Smooth muscle cell (in vitro differentiated cells): ENCODE measurements at regions not wholly inside any gene's neighbourhood (a gene's known extent, or its start where the extent isn't known, plus 50 kb on each side); places are given as distances from the start of the nearest gene placed in this dataset.

Experiments
- DNase-seq: peaks from one replicate; lab custom pipeline; 2025; ENCODE audit not compliant: unreplicated experiment; lab: John Stamatoyannopoulos, UW
- H2AFZ ChIP-seq: fragments of 200-600 bp; sonication (generic); 2 replicates; pipeline ENCODE4 v1.6.0; 2016; ENCODE audit warnings: antibody characterized with exemption, low read depth, mild to moderate bottlenecking
- H3F3A ChIP-seq: fragments of 200-600 bp; sonication (generic); 2 replicates; pipeline ENCODE4 v1.6.0; 2017; ENCODE audit warnings: antibody characterized with exemption, low read depth
- H3K27ac ChIP-seq: fragments of 200-600 bp; sonication (generic); 2 replicates; pipeline ENCODE4 v1.5.1; 2016; ENCODE audit warnings: low read depth, mild to moderate bottlenecking
- H3K27me3 ChIP-seq: fragments of 200-600 bp; sonication (generic); 2 replicates; pipeline ENCODE4 v1.6.1; 2016; ENCODE audit warnings: low read depth, mild to moderate bottlenecking
- H3K36me3 ChIP-seq: fragments of 200-600 bp; sonication (generic); 2 replicates; pipeline ENCODE4 v1.5.1; 2016; ENCODE audit warnings: low read depth
- H3K4me1 ChIP-seq: fragments of 200-600 bp; sonication (generic); 2 replicates; pipeline ENCODE4 v1.5.1; 2016; ENCODE audit warnings: low read depth
- H3K4me2 ChIP-seq: fragments of 200-600 bp; sonication (generic); 2 replicates; pipeline ENCODE4 v1.6.0; 2016; ENCODE audit warnings: mild to moderate bottlenecking
- H3K4me3 ChIP-seq: fragments of 200-600 bp; sonication (generic); 2 replicates; pipeline ENCODE4 v1.5.1; 2016; ENCODE audit warnings: mild to moderate bottlenecking
- H3K79me2 ChIP-seq: fragments of 200-600 bp; sonication (generic); 2 replicates; pipeline ENCODE4 v1.6.0; 2016; ENCODE audit warnings: low read depth, mild to moderate bottlenecking
- H3K9ac ChIP-seq: fragments of 200-600 bp; sonication (generic); 2 replicates; pipeline ENCODE4 v1.6.0; 2016; ENCODE audit warnings: low read depth
- H3K9me3 ChIP-seq: fragments of 200-600 bp; sonication (generic); replicated peaks from 2 replicates; pipeline ENCODE4 v1.5.1; 2016; ENCODE audit warnings: low read depth
- H4K20me1 ChIP-seq: fragments of 200-600 bp; sonication (generic); 2 replicates; pipeline ENCODE4 v1.6.0; 2016; ENCODE audit warnings: low read depth
- WGBS: methylation state at CpG from one replicate; pipeline ENCODE4 v1.1.7; 2016; ENCODE audit warnings: low lambda C conversion rate; 5-methylcytosine and 5-hydroxymethylcytosine counted together
- TF ChIP-seq, protein P1 (sequence below): fragments of 200-600 bp; sonication (generic); IDR thresholded peaks from 2 replicates; pipeline ENCODE4 v1.5.1; 2017; ENCODE audit warnings: borderline replicate concordance, mild to moderate bottlenecking, antibody characterized with exemption; ENCODE audit not compliant: insufficient read depth, poor library complexity, severe bottlenecking

DNA sequence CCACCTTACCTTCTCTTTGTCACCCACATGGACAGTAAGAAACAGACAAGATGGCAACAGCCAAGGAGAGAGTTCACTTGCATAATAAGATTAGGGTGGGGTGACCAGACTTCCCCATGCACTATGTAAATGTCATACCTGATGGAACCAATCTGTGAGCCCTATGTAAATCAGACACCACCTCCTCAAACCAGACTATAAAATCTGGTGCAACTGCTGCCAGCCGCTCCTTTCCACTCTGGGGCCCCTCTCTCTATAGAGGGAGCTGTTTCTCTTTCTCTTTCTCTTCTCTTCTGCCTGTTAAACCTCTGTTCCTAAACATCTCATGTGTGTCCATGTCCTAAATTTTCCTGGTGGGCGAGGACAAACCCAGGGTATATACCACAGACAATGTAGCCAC, 405.5 kb upstream of the CNTN4 start:
- no peaks in the 10 kb centered on the region for H4K20me1 ChIP-seq
- no peak overlapping the region for H3K27ac ChIP-seq
- H3K4me1 ChIP-seq, result no peaks in the 10 kb centered on the region
- no peak overlapping the region for H3K4me2 ChIP-seq
- no peak overlapping the region for H2AFZ ChIP-seq
- 92% methylated on average over 2 of the region's 2 CpGs for WGBS
- H3K9ac ChIP-seq, result no peak overlapping the region
- H3K4me3 ChIP-seq, result no peak overlapping the region
- H3K79me2 ChIP-seq, result no peaks in the 10 kb centered on the region
- TF ChIP-seq, protein P1, sequence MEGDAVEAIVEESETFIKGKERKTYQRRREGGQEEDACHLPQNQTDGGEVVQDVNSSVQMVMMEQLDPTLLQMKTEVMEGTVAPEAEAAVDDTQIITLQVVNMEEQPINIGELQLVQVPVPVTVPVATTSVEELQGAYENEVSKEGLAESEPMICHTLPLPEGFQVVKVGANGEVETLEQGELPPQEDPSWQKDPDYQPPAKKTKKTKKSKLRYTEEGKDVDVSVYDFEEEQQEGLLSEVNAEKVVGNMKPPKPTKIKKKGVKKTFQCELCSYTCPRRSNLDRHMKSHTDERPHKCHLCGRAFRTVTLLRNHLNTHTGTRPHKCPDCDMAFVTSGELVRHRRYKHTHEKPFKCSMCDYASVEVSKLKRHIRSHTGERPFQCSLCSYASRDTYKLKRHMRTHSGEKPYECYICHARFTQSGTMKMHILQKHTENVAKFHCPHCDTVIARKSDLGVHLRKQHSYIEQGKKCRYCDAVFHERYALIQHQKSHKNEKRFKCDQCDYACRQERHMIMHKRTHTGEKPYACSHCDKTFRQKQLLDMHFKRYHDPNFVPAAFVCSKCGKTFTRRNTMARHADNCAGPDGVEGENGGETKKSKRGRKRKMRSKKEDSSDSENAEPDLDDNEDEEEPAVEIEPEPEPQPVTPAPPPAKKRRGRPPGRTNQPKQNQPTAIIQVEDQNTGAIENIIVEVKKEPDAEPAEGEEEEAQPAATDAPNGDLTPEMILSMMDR, result no peak
- no peaks in the 10 kb centered on the region for H3K36me3 ChIP-seq
- peaks cover 6% of the 10 kb centered on the region for H3F3A ChIP-seq
- peaks cover 5% of the 10 kb centered on the region for H3K9me3 ChIP-seq
- no peaks in the 10 kb centered on the region for H3K27me3 ChIP-seq
- DNase-seq, result no peak

DNA sequence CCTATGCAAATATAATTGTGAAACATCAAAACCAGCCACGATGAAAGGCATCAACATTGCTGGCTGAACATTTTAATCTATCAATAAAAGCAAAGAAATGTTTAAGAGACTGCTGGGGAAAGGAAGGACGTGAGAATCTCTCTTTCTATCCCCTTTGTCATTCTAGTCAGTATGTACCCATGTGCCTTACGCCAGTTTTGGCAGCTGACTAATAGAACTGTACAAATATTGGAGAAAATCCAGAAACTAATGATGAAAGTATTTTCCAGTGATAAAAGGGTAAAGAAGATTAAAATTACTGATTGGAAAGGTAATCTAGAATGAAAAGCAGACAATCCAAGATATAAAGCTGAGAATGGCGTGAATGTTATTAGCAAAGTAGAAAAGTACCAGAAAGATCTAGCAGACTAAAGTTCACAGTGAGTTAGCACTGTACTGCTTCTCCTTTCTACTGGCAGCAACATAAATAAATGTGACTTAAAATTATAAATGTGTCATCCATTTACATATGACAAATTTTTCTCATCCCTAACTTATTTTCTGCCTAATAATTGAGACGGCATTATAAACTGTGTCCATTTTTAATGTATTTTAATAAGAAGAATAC, 401.9 kb upstream of the CNTN4 start:
- no peak for DNase-seq
- TF ChIP-seq, protein P1, result no peak
- Histone ChIP-seq H3K9me3 (peaks cover 5% of the 10 kb centered on the region), H2AFZ (peak overlapping the region; percentile 23), H3F3A (peaks cover 6% of the 10 kb centered on the region), H3K27ac (peak overlapping the region; percentile 55), H3K79me2 (no peaks in the 10 kb centered on the region), H3K4me3 (no peak overlapping the region), H4K20me1 (no peaks in the 10 kb centered on the region), H3K9ac (no peak overlapping the region), H3K27me3 (no peaks in the 10 kb centered on the region), H3K4me1 (no peaks in the 10 kb centered on the region), H3K36me3 (no peaks in the 10 kb centered on the region), H3K4me2 (peak overlapping the region; percentile 72)
- 40% methylated on average over 5 of the region's 5 CpGs for WGBS

DNA sequence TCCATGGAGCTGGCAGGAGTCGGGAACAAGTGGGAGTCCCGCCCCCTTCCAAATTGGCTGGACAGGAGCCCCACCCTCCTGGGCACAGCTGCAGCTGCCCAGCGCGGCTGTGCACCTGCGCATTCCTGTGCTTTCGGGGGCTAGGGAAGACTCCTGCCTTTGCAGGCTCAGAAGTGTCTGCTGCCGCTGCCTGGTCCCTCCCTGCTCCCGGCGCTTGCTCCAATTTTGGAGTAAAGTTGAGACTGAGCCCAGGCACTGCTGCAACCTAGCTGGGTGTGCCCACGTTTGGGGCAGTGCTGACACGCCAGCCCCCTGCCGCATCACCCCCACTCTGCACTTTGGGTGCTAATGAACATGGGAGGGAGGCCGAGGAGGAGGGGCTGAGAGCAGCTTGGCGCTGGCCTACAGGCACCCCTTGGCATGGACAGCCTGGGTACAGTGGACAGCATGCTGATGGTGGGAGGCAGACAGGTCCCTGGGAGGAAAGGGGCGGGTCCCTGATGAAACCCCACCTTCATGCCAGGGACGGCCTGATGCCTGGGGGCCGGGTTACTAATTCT, 399.2 kb upstream of the CNTN4 start:
- Histone ChIP-seq H3K4me2 (no peak overlapping the region), H3F3A (peaks cover 6% of the 10 kb centered on the region), H3K4me1 (no peaks in the 10 kb centered on the region), H2AFZ (no peak overlapping the region), H4K20me1 (no peaks in the 10 kb centered on the region), H3K4me3 (no peak overlapping the region), H3K27ac (no peak overlapping the region), H3K9me3 (no peaks in the 10 kb centered on the region), H3K9ac (no peak overlapping the region), H3K36me3 (no peaks in the 10 kb centered on the region), H3K79me2 (no peaks in the 10 kb centered on the region), H3K27me3 (no peaks in the 10 kb centered on the region)
- no peak for DNase-seq
- 90% methylated on average over 17 of the region's 17 CpGs for WGBS
- TF ChIP-seq, protein P1, result no peak

DNA sequence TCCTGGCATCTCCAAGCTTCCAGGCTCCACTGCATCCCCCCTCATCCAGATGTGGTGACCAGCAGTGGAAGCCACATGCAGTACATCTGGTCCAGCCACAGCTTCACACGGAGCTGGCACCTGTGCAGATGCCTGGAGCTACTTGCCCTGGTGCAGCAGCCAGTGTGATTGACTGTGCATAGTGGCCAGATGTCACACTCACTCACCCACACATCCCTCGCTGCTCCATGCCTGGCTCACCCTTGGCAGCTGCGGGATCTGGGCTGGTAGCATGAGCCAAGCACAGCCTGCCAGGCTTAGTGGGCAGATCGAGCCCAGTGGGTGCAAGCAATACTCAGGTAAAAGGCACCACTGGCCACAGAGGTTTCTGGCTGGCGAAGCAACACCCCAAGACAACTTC, 398.0 kb upstream of the CNTN4 start:
- TF ChIP-seq, protein P1, result no peak

More for the DNA sequence above, 398.0 kb upstream of the CNTN4 start:
- WGBS, result 93% methylated on average over 5 of the region's 5 CpGs
- Histone ChIP-seq H3K9ac (no peak overlapping the region), H3K4me1 (no peaks in the 10 kb centered on the region), H3F3A (peaks cover 6% of the 10 kb centered on the region), H3K27me3 (no peaks in the 10 kb centered on the region), H3K9me3 (no peaks in the 10 kb centered on the region), H3K79me2 (no peaks in the 10 kb centered on the region), H3K4me3 (no peak overlapping the region), H3K4me2 (no peak overlapping the region), H3K27ac (no peak overlapping the region), H2AFZ (no peak overlapping the region), H3K36me3 (no peaks in the 10 kb centered on the region), H4K20me1 (no peaks in the 10 kb centered on the region)
- no peak for DNase-seq
